ENCODE measurements at regions not wholly inside any gene's neighbourhood (a gene's known extent, or its start where the extent isn't known, plus 50 kb on each side); places are given as distances from the start of the nearest gene placed in this dataset.

DNA sequence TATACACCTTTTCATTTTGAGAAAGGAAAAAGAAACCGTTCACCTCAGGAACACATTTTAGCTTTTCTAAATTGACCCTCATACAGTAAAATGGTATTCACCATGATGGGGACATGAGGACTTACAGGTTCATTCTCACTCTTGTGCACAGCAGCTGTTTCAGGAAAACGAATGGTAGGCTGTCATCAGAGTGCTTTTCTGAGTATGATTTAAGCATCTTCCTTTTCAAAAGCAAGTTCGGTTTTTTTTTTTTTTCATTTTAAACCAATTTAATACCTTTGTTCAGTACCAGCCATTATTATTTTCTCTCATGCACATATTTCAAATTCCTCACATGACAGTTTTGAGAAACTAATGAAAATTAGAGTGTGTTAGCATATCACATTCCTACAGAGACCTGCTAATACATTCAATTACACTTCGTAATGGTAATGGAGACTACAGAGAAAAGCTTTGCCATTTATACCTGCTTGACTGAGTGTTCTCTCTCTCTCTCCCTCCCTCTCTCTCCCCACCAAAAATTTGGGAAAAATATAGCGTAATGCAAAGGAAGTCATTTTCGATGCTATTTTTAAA, 129.2 kb downstream of the SAMD5 start:
- no peak for TF ChIP-seq POLR2A (IDR thresholded peaks at IDR 0.05)
- TF ChIP-seq, protein P1, sequence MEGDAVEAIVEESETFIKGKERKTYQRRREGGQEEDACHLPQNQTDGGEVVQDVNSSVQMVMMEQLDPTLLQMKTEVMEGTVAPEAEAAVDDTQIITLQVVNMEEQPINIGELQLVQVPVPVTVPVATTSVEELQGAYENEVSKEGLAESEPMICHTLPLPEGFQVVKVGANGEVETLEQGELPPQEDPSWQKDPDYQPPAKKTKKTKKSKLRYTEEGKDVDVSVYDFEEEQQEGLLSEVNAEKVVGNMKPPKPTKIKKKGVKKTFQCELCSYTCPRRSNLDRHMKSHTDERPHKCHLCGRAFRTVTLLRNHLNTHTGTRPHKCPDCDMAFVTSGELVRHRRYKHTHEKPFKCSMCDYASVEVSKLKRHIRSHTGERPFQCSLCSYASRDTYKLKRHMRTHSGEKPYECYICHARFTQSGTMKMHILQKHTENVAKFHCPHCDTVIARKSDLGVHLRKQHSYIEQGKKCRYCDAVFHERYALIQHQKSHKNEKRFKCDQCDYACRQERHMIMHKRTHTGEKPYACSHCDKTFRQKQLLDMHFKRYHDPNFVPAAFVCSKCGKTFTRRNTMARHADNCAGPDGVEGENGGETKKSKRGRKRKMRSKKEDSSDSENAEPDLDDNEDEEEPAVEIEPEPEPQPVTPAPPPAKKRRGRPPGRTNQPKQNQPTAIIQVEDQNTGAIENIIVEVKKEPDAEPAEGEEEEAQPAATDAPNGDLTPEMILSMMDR (IDR thresholded peaks at IDR 0.05), result no peak
